Activated T-cell treated with anti-CD3 and anti-CD28 coated beads for 4 hours (primary cell): ENCODE measurements at regions not wholly inside any gene's neighbourhood (a gene's known extent, or its start where the extent isn't known, plus 50 kb on each side); places are given as distances from the start of the nearest gene placed in this dataset.
"Not testable (repeated sequence)": the region's sequence is repeated elsewhere in the genome, so short reads cannot be mapped to it uniquely, and the experiment has no call there.

Experiments
- DNase-seq: peaks from one replicate; pipeline ENCODE4 v3.0.0-alpha.2; 2020

- no peak for DNase-seq
Observed at GRCh38 chr1:83064589-83065242, 934.2 kb downstream of the TTLL7 start.

- DNase-seq = no peak
Observed at GRCh38 chr1:83060651-83061390, 938.1 kb downstream of the TTLL7 start.

- no peak for DNase-seq
Observed at GRCh38 chr1:83060221-83060620, 938.7 kb downstream of the TTLL7 start.

GRCh38 chr1:83058327-83058726 is 940.6 kb downstream of the TTLL7 start:
- DNase-seq = no peak

DNA sequence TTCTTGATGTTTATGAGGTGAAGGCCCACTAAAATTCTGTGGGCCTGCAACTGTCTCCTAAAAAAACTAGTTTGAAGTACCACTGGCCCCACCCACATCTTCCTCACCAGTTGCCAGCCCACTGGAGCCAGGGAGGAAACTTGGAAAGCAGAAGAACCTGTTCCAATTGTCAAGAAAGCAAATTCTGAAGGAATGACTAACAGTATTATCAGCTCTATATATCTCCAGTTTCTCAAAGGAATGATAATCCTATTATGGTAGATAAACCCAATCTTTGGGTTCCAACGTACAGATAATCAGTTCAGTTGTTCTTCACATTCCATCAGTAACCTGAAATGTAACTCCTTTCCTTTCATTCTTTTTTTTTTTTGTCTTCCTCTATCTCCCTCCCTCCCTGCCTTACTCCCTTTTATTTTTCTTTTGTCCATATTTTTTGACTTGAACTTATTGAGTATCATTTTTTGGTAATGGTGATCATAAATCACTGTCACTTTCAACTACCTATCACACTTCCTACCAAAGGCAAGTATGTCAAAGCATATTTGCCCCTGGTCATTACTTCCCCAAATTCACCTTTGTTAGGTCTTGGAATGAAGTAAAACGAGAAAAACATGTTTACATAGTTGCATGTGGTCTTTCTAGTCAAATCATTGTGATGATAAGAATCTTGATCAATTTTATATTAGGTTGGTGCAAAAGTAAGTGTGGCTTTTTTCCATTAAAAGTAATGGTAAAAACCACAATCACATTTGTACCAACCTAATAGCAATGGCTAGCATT is 943.4 kb downstream of the TTLL7 start:
- no peak for DNase-seq

- no peak for DNase-seq
Observed at GRCh38 chr1:83053446-83053845, 945.5 kb downstream of the TTLL7 start.

DNA sequence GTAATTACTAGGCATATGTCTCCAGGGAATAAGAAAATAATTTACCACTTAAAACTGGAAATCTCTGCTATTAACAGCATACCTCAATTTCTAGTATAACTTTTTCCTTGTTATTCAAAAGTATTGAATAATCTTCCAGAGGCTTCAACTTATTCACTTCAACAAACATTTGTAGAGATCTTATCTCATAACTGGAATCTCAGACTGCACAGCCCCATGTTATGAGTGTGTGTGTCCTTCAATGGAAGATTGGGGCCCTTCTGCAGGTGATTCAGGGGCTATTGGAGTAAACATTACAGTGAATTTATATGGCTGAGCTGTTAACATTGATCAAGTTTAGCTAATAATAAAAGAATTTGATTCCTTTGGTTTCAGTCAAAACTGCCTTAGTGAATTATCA is 946.1 kb downstream of the TTLL7 start:
- no peak for DNase-seq

- not testable (repeated sequence) for DNase-seq
Observed at GRCh38 chr1:83051053-83051452, 947.9 kb downstream of the TTLL7 start.

DNA sequence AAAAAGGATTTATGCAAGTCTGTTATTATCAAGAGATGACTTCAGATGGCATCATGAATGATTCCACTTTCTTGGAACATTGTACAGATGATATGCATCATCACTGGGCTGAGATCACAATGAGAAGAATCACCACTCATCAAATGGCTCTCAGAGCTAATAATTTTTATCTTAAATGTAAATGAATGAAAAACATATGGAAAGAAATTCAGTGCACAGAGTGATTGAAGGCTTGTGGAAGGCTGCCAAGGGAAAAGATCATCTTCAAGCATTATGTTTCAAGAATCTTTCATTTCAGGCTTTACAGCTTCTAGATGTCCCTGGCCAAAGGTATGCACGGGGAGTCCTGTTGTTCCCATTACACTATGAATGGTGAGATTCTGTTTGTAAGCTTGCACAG is 955.7 kb downstream of the TTLL7 start:
- DNase-seq = no peak

DNA sequence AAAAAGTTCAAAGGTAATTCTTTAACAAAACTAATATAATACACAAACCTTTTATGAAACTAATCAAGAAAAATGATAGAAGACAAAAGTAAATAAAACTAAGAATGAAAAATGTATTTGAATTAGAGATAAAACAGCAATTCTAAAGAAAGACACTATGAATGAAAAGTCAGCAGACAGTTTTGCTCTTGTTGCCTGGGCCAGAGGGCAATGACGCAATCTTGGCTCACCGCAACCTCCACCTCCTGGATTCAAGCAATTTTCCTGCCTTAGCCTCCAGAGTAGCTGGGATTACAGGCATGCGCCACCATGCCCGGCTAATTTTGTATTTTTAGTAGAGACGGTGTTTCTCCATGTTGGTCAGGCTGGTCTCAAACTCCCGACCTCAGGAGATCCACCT is 959.8 kb downstream of the TTLL7 start:
- DNase-seq = not testable (repeated sequence)

DNA sequence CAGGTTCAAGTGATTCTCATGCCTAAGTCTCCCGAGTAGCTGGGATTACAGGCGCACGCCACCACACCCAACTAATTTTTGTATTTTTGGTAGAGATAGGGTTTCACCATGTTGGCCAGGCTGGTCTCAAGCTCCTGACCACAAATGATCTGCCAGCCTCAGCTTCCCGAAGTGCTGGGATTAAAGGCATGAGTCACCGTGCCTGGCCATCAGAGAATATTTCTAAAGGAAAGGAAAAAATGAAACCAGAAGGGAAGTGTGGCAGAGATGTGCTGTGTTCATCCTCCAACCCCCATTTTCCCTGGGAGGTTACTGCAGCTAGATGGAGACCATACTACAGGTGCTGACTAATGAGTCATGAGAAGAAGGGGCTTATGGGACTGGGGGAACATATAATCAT is 964.1 kb downstream of the TTLL7 start:
- DNase-seq = no peak

DNA sequence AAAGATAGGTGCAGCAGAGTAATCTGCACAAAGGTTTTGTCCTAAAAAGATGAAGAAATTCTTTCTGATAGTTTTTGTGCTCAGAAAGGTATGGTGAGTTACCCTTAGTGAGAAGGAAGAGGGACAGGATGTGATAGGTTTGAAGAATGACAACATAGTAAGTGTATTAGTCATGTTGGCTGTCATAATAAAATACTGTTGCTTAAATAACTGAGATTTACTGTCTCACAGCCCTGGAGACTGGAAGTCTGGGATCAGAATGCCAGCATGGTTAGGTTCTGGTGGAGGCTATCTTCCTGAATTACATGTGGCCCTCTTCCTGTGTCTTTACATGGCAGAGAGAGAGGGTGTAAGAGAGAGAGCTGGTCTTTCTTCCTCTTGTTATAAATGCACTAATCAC is 965.2 kb downstream of the TTLL7 start:
- DNase-seq = no peak

- no peak for DNase-seq
Observed at GRCh38 chr1:83029916-83030315, 969.0 kb downstream of the TTLL7 start.

DNA sequence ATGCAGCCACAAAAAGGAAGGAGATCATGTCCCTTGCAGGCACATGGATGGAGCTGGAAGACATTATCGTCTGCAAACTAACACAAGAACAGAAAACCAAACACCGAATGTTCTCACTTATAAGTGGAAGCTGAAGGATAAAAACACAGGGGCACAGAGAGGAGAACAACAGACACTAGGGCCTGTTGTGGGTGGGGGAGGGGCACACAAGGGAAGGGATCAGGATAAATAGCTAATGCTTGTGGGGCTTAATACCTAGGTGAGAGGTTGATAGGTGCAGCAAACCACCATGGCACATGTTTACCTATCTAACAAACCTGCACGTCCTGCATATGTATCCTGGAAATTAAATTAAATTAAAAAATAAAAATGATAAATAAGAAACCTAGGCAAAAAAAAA is 969.9 kb downstream of the TTLL7 start:
- DNase-seq = no peak

DNA sequence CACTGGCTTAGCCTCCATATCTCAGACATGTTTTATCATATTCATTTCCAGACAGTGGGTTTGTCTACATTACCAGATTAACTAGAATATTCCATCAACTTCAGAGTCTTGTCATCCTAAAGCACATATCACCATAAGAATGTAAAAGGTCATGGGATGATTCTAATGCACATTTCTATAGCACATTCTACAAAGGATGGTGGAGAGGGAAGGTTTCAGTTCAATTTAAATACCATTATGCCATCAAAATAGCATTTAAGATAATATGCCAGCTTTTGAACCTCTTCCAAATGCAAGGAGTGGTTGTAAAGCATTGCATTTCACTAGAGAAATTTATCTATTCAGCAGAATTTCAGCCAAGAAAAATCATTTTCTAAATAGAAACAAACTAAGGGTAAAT is 970.5 kb downstream of the TTLL7 start:
- DNase-seq = no peak

DNA sequence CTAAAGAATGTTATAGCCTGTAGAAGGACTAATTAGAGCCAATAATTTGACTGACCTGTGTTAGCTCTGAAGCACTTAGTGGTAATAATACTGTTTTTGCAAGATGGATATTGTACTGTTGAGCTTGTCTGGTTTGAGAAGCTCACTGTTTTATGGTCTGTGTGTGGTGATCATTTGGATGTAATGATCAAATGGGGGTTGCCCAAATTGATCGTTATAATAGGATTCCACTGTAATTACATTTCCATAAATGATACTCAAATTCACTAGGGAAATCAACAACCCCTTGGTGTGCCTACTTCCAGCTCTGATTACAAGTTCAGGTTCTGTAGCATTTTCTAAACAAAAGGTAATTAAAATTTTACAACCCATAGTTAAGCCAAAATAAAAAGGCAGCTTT is 971.4 kb downstream of the TTLL7 start:
- DNase-seq = no peak

- DNase-seq = no peak
Observed at GRCh38 chr1:83026745-83027144, 972.2 kb downstream of the TTLL7 start.

DNA sequence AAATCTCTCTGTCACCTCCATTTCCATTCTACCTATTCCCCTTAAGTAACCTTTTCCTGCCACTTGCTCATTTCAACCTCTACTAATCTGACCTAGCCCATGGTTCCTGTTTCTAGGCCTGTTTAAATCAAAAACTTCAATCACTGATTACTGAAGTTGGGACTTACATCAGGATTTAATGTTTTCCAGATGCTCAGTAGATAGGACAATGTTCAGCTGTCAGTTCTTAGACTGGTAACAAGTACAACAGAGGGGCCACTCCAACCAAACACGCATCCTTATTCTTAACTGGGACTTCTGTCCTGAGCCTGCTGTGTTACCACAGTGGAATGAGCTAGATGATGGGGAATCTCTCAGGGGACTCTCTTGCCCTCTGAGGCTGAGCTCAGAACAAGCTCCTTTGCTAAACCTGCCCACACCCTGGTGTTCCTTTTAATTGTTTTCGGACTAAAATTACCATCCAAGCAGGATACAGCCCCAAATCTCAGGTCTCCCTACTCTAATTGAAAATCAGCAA is 974.6 kb downstream of the TTLL7 start:
- DNase-seq = no peak

DNA sequence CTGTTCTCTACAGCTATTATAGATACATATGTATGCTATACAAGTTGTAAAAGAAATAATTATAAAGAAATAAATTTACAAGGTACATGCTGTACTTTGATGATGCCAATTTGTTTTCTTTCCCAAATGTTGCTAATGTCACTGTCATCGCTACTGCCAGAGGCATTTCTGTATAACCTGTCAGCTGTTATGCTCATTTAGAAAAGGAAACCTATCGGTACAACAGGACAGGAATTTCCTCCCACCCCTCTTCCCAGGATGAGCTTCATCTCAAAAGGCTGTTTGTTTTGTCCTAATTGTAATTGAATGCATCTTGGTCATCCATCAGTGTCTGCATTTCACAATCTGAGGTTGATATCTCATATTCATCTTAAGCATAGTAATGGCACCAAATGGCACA is 975.7 kb downstream of the TTLL7 start:
- DNase-seq = no peak

- no peak for DNase-seq
Observed at GRCh38 chr1:83022206-83022605, 976.7 kb downstream of the TTLL7 start.

GRCh38 chr1:83017701-83018100 is 981.2 kb downstream of the TTLL7 start:
- no peak for DNase-seq

DNA sequence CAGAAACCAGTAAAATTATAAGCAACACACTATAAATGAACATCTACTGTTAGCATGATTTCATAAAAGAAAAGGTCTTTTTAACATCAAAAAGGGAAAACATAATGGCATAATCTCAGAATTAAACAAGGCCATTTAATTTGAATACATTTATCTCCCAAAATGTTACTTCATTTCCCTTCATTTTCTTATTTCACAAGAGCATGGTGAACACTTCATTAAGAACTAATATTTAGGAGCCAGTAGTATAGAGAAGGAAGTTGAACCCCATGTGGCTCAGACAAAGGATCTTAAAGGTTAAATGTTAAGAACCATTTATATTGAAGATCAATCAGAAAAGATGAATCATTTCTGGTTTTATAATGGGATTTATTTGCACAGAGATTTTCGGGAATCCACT is 981.7 kb downstream of the TTLL7 start:
- no peak for DNase-seq

GRCh38 chr1:83016354-83016849 is 982.5 kb downstream of the TTLL7 start:
- no peak for DNase-seq

DNA sequence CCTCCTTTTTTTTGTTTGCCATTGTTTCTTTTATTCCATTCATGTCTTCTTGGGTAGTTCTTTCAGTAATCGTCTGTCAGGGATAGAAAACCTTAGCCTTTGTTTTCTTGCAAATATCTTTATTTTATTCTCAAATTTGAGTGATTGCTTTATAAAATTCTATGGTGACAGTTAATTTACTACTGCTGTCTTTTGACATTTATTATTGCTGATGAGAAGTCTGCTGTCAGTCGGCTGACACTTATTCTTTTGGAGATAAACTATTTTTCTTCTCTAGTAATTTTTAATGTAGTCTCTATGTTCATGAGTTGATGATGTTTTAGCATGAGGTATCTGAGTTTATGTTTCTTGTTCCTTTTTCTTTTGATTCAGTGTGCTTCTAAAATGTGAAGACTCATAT is 983.8 kb downstream of the TTLL7 start:
- DNase-seq = no peak
